SU-DHL-6 (cell line): ENCODE measurements at regions not wholly inside any gene's neighbourhood (a gene's known extent, or its start where the extent isn't known, plus 50 kb on each side); places are given as distances from the start of the nearest gene placed in this dataset.

Experiments used
- H2AFZ ChIP-seq: fragments of 200-600 bp; sonication (generic); 2 replicates; pipeline ENCODE4 v1.6.1; 2014; ENCODE audit warnings: low read depth, mild to moderate bottlenecking, moderate library complexity, mixed read lengths, antibody characterized with exemption, low read length; ENCODE audit not compliant: severe bottlenecking
- H3F3A ChIP-seq: fragments of 200-600 bp; shearing (Covaris generic); 2 replicates; pipeline ENCODE4 v1.6.0; 2016; ENCODE audit warnings: antibody characterized with exemption, mild to moderate bottlenecking; ENCODE audit not compliant: insufficient read depth
- H3K27ac ChIP-seq: fragments of 200-600 bp; sonication (generic); 2 replicates; pipeline ENCODE4 v1.5.1; 2016; ENCODE audit warnings: low read depth, mild to moderate bottlenecking, low read length, moderate library complexity, mixed read lengths
- H3K27me3 ChIP-seq: fragments of 200-600 bp; sonication (generic), shearing (Covaris generic); 2 replicates; pipeline ENCODE4 v1.6.0; 2014; ENCODE audit warnings: mild to moderate bottlenecking, low read length
- H3K36me3 ChIP-seq: fragments of 200-600 bp; sonication (generic); 2 replicates; pipeline ENCODE4 v1.6.1; 2014; ENCODE audit warnings: mild to moderate bottlenecking, low read length, mixed read lengths
- H3K4me2 ChIP-seq: fragments of 300-600, 200-600 bp; shearing (Covaris generic), sonication (generic); 2 replicates; pipeline ENCODE4 v1.6.0; 2014; ENCODE audit warnings: low read length, low read depth, mild to moderate bottlenecking; ENCODE audit not compliant: poor library complexity, severe bottlenecking
- H3K4me3 ChIP-seq: fragments of 200-600 bp; sonication (generic); 2 replicates; pipeline ENCODE4 v1.5.1; 2014; ENCODE audit warnings: antibody characterized with exemption, low read length, mild to moderate bottlenecking, mixed read lengths; ENCODE audit not compliant: insufficient read depth, poor library complexity, severe bottlenecking
- H3K79me2 ChIP-seq: fragments of 200-600 bp; sonication (generic); 2 replicates; pipeline ENCODE4 v1.6.1; 2014; ENCODE audit warnings: mild to moderate bottlenecking, low read length, moderate library complexity; ENCODE audit not compliant: insufficient read depth
- H3K9ac ChIP-seq: fragments of 200-600 bp; sonication (generic); 2 replicates; pipeline ENCODE4 v1.7.0; 2014; ENCODE audit warnings: mild to moderate bottlenecking, low read length
- H3K9me2 ChIP-seq: fragments of 200-600 bp; sonication (generic); replicated peaks from 2 replicates; pipeline ENCODE4 v1.6.1; 2014; ENCODE audit warnings: low read length; ENCODE audit not compliant: insufficient read depth
- H3K9me3 ChIP-seq: fragments of 200-600 bp; sonication (generic); 2 replicates; pipeline ENCODE4 v1.6.1; 2014; ENCODE audit warnings: low read length, mixed read lengths; ENCODE audit not compliant: insufficient read depth
- H4K20me1 ChIP-seq: fragments of 200-600 bp; sonication (generic); 2 replicates; pipeline ENCODE4 v1.6.1; 2014; ENCODE audit warnings: low read depth, mild to moderate bottlenecking, antibody characterized with exemption, low read length, moderate library complexity, mixed read lengths
- EZH2phosphoT487 ChIP-seq: fragments of 200-600 bp; sonication (generic), shearing (Covaris generic); conservative IDR thresholded peaks from 2 replicates; pipeline ENCODE4 v1.6.1; 2018; ENCODE audit warnings: mild to moderate bottlenecking, antibody characterized with exemption, low read length, moderate library complexity, mixed read lengths
- TF ChIP-seq, protein P1 (sequence below): fragments of 200-600 bp; sonication (generic); IDR thresholded peaks from one replicate; pipeline ENCODE4 v1.5.1; 2017; ENCODE audit warnings: antibody characterized with exemption, mild to moderate bottlenecking, low read length, moderate library complexity; ENCODE audit not compliant: insufficient read depth, poor library complexity, severe bottlenecking

DNA sequence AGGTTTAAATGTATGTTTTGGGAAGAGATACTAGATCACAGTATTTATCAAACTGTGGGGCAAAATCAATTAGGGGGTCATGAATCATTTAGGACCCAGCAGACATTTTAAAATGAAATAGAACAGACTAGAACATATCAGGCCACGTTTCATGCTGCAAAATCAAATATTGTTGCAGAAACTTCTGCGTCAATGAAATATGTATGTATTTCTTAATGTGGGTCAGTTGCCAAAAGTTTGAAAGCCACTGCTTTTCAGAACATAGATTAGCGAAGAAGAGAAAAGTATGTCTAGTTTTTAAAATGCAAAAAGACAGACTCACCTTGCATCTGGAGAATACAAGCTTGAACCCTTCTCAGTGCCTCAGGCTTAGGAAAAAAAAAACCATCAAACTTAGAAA lies 102.7 kb upstream of the BMPER start:
- H3F3A ChIP-seq: no peaks in the 10 kb centered on the region
- H3K9ac ChIP-seq: no peak overlapping the region
- H4K20me1 ChIP-seq: no peaks in the 10 kb centered on the region
- no peak overlapping the region for H3K4me2 ChIP-seq
- H3K4me3 ChIP-seq: no peak overlapping the region
- H3K27ac ChIP-seq: no peak overlapping the region
- H3K9me2 ChIP-seq: no peaks in the 10 kb centered on the region
- no peaks in the 10 kb centered on the region for H3K27me3 ChIP-seq
- no peak for TF ChIP-seq EZH2phosphoT487
- TF ChIP-seq, protein P1, sequence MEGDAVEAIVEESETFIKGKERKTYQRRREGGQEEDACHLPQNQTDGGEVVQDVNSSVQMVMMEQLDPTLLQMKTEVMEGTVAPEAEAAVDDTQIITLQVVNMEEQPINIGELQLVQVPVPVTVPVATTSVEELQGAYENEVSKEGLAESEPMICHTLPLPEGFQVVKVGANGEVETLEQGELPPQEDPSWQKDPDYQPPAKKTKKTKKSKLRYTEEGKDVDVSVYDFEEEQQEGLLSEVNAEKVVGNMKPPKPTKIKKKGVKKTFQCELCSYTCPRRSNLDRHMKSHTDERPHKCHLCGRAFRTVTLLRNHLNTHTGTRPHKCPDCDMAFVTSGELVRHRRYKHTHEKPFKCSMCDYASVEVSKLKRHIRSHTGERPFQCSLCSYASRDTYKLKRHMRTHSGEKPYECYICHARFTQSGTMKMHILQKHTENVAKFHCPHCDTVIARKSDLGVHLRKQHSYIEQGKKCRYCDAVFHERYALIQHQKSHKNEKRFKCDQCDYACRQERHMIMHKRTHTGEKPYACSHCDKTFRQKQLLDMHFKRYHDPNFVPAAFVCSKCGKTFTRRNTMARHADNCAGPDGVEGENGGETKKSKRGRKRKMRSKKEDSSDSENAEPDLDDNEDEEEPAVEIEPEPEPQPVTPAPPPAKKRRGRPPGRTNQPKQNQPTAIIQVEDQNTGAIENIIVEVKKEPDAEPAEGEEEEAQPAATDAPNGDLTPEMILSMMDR: no peak
- no peaks in the 10 kb centered on the region for H3K36me3 ChIP-seq
- H2AFZ ChIP-seq: no peak overlapping the region
- no peaks in the 10 kb centered on the region for H3K9me3 ChIP-seq
- H3K79me2 ChIP-seq: no peaks in the 10 kb centered on the region

- no peak overlapping the region for H2AFZ ChIP-seq
- H3K9ac ChIP-seq: no peak overlapping the region
- H3K27me3 ChIP-seq: no peaks in the 10 kb centered on the region
- no peak overlapping the region for H3K4me2 ChIP-seq
- no peak overlapping the region for H3K4me3 ChIP-seq
- H3K36me3 ChIP-seq: no peaks in the 10 kb centered on the region
- H3F3A ChIP-seq: no peaks in the 10 kb centered on the region
- no peaks in the 10 kb centered on the region for H3K79me2 ChIP-seq
- H3K27ac ChIP-seq: no peak overlapping the region
- no peaks in the 10 kb centered on the region for H4K20me1 ChIP-seq
- H3K9me2 ChIP-seq: no peaks in the 10 kb centered on the region
- TF ChIP-seq, protein P1: no peak
- TF ChIP-seq EZH2phosphoT487: no peak
- H3K9me3 ChIP-seq: no peaks in the 10 kb centered on the region
These were observed 101.1 kb upstream of the BMPER start for GRCh38 chr7:33804140-33804660.

DNA sequence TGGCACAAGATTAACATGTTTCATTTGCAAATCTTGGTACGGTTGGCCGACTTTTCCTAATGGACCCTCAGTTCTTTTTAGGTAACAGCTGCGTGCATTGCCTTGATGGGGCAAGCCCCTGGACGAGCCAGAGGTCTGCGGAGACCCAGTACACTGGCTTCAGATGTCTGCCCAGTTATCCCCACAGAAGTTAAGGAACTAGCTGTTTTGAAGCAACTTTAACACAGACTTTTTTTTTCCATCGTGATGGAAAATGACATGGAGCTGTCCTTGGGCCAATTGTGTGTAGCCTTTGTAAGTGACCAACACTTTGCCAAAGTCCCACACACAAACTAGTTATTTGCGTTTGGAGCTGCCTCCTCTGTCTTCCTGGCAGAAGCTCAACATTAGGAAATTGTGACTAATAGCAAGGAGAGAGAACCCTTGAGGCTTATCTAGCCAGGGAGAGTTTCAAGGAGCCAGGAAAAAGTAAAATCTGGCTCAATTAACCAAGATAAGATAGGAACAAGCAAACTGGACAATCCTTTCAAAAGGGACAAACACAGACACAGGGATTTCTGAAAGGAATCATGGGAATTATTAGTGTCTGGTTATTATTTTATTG lies 99.6 kb upstream of the BMPER start:
- no peaks in the 10 kb centered on the region for H3K9me3 ChIP-seq
- H2AFZ ChIP-seq: no peak overlapping the region
- no peak overlapping the region for H3K4me3 ChIP-seq
- no peaks in the 10 kb centered on the region for H3K9me2 ChIP-seq
- H3K36me3 ChIP-seq: no peaks in the 10 kb centered on the region
- H3K27ac ChIP-seq: no peak overlapping the region
- no peak overlapping the region for H3K9ac ChIP-seq
- no peaks in the 10 kb centered on the region for H3K27me3 ChIP-seq
- no peaks in the 10 kb centered on the region for H4K20me1 ChIP-seq
- no peaks in the 10 kb centered on the region for H3F3A ChIP-seq
- no peak overlapping the region for H3K4me2 ChIP-seq
- no peak for TF ChIP-seq EZH2phosphoT487
- TF ChIP-seq, protein P1: no peak
- H3K79me2 ChIP-seq: no peaks in the 10 kb centered on the region
